Transverse colon (tissue), 4 donors: ENCODE measurements at regions not wholly inside any gene's neighbourhood (a gene's known extent, or its start where the extent isn't known, plus 50 kb on each side); places are given as distances from the start of the nearest gene placed in this dataset.

Experiments used
- EP300 ChIP-seq: sonication (generic); formaldehyde crosslinking; IDR thresholded peaks from one replicate; pipeline ENCODE4 v1.6.1; 2017; ENCODE audit warnings: antibody characterized with exemption, low read depth
- POLR2A ChIP-seq: fragments of 450-650 bp; IDR thresholded peaks from one replicate; pipeline ENCODE4 v1.6.1; 2016; ENCODE audit warnings: antibody characterized with exemption, mild to moderate bottlenecking, moderate library complexity
- POLR2AphosphoS5 ChIP-seq, 3 donors: sonication (generic); formaldehyde crosslinking; IDR thresholded peaks; one replicate each; pipeline ENCODE4 v1.6.1; 2016; ENCODE audit warnings: antibody characterized with exemption in 3 of 3
- TF ChIP-seq, protein P1 (sequence below), 5 experiments: fragments of 200-600 bp in 3 of 5; fragments of 450-650 bp in 2 of 5; sonication (generic) in 3 of 5; IDR thresholded peaks; 1 replicate in 2 of 5; 2 replicates in 3 of 5; pipeline ENCODE4 v1.5.1; 2016 to 2017; ENCODE audit warnings: antibody characterized with exemption in 5 of 5, inconsistent platforms in 3 of 5, mild to moderate bottlenecking in 2 of 5, moderate library complexity in 1 of 5

DNA sequence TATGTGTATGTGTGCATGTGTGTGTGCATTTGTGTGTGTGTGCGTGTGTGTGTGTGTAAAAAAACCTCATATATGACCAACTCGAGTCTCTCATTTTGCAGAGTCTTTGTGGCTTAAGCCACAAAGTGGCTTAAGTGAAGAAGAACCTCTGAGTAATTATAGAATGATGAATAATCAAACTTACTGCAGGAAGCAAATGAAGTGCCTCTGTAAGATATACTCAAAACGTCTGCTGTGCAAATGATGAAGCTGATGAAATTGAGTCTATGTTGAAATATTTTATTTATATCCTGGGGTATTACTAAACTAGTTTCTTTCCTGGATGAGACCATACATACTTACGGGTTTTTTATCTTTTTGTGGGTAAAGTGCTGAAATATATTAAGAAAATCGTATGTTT is 1198.7 kb downstream of the PCDH7 start:
- TF ChIP-seq, protein P1, sequence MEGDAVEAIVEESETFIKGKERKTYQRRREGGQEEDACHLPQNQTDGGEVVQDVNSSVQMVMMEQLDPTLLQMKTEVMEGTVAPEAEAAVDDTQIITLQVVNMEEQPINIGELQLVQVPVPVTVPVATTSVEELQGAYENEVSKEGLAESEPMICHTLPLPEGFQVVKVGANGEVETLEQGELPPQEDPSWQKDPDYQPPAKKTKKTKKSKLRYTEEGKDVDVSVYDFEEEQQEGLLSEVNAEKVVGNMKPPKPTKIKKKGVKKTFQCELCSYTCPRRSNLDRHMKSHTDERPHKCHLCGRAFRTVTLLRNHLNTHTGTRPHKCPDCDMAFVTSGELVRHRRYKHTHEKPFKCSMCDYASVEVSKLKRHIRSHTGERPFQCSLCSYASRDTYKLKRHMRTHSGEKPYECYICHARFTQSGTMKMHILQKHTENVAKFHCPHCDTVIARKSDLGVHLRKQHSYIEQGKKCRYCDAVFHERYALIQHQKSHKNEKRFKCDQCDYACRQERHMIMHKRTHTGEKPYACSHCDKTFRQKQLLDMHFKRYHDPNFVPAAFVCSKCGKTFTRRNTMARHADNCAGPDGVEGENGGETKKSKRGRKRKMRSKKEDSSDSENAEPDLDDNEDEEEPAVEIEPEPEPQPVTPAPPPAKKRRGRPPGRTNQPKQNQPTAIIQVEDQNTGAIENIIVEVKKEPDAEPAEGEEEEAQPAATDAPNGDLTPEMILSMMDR (IDR thresholded peaks at IDR 0.05): no peak
- no peak for TF ChIP-seq POLR2A
- TF ChIP-seq POLR2AphosphoS5 (IDR thresholded peaks at IDR 0.05): no peak
- TF ChIP-seq EP300: no peak
